ENCODE measurements at regions not wholly inside any gene's neighbourhood (a gene's known extent, or its start where the extent isn't known, plus 50 kb on each side); places are given as distances from the start of the nearest gene placed in this dataset.

- Mint-ChIP-seq H3K4me1 (peaks cover 4% of the 10 kb centered on the region), H3K36me3 (ENCODE audit: low read depth) (no peaks in the 10 kb centered on the region), H3K27me3 (ENCODE audit: low read depth, poor library complexity) (peaks cover 5% of the 10 kb centered on the region), H3K9me3 (no peaks in the 10 kb centered on the region), H3K27ac (no peak overlapping the region), H3K4me3 (no peak overlapping the region)
- no peak for DNase-seq
- TF ChIP-seq CTCF (IDR thresholded peaks at IDR 0.05) = no peak
Measured at GRCh38 chrX:6812087-6812486, 277.2 kb upstream of the VCX3A start.

- H3K9me3 Mint-ChIP-seq = no peaks in the 10 kb centered on the region
- DNase-seq = no peak
- H3K4me1 Mint-ChIP-seq = peaks cover 8% of the 10 kb centered on the region
- peaks cover 8% of the 10 kb centered on the region for H3K27me3 Mint-ChIP-seq (ENCODE audit: low read depth, poor library complexity)
- TF ChIP-seq CTCF (IDR thresholded peaks at IDR 0.05) = no peak
- no peak overlapping the region for H3K4me3 Mint-ChIP-seq
- no peak overlapping the region for H3K27ac Mint-ChIP-seq
- H3K36me3 Mint-ChIP-seq (ENCODE audit: low read depth) = no peaks in the 10 kb centered on the region
Measured at GRCh38 chrX:6810776-6811175, 275.9 kb upstream of the VCX3A start.

GRCh38 chrX:6803607-6804006 is 268.7 kb upstream of the VCX3A start:
- H3K36me3 Mint-ChIP-seq (ENCODE audit: low read depth) = no peaks in the 10 kb centered on the region
- no peak for TF ChIP-seq CTCF (IDR thresholded peaks at IDR 0.05)
- no peak overlapping the region for H3K27ac Mint-ChIP-seq
- peaks cover 6% of the 10 kb centered on the region for H3K27me3 Mint-ChIP-seq (ENCODE audit: low read depth, poor library complexity)
- DNase-seq = no peak
- no peak overlapping the region for H3K4me3 Mint-ChIP-seq
- H3K4me1 Mint-ChIP-seq = peaks cover 8% of the 10 kb centered on the region
- H3K9me3 Mint-ChIP-seq = no peaks in the 10 kb centered on the region

- peaks cover 27% of the 10 kb centered on the region for H3K9me3 Mint-ChIP-seq
- peaks cover 14% of the 10 kb centered on the region for H3K36me3 Mint-ChIP-seq (ENCODE audit: low read depth)
- no peak overlapping the region for H3K4me3 Mint-ChIP-seq
- H3K4me1 Mint-ChIP-seq = peaks cover 26% of the 10 kb centered on the region
- no peak for DNase-seq
- no peaks in the 10 kb centered on the region for H3K27me3 Mint-ChIP-seq (ENCODE audit: low read depth, poor library complexity)
- TF ChIP-seq CTCF (IDR thresholded peaks at IDR 0.05) = no peak
- peak overlapping the region; percentile 95 for H3K27ac Mint-ChIP-seq
Measured at GRCh38 chrX:6793000-6793399, 258.1 kb upstream of the VCX3A start.

- Mint-ChIP-seq H3K4me1 (peaks cover 5% of the 10 kb centered on the region), H3K27me3 (ENCODE audit: low read depth, poor library complexity) (peaks cover 10% of the 10 kb centered on the region), H3K27ac (no peak overlapping the region), H3K36me3 (ENCODE audit: low read depth) (no peaks in the 10 kb centered on the region), H3K9me3 (no peaks in the 10 kb centered on the region), H3K4me3 (no peak overlapping the region)
- DNase-seq = no peak
- TF ChIP-seq CTCF (IDR thresholded peaks at IDR 0.05) = no peak
Measured at GRCh38 chrX:6783912-6784311, 249.0 kb upstream of the VCX3A start.

- Mint-ChIP-seq H3K4me3 (no peak overlapping the region), H3K9me3 (no peaks in the 10 kb centered on the region), H3K27ac (no peak overlapping the region), H3K27me3 (ENCODE audit: low read depth, poor library complexity) (peaks cover 21% of the 10 kb centered on the region), H3K36me3 (ENCODE audit: low read depth) (no peaks in the 10 kb centered on the region), H3K4me1 (peaks cover 16% of the 10 kb centered on the region)
- no peak for DNase-seq
- no peak for TF ChIP-seq CTCF (IDR thresholded peaks at IDR 0.05)
Measured at GRCh38 chrX:6782831-6783230, 247.9 kb upstream of the VCX3A start.

All from nephron progenitor cell (in vitro differentiated cells).